NCI-H2227 (cell line): ENCODE measurements at regions not wholly inside any gene's neighbourhood (a gene's known extent, or its start where the extent isn't known, plus 50 kb on each side); places are given as distances from the start of the nearest gene placed in this dataset.
A peak's percentile ranks its signal among the peaks of the same experiment; 100 is the strongest.

ENCODE experiments used
- DNase-seq: peaks from one replicate; lab custom pipeline; 2025; ENCODE audit not compliant: unreplicated experiment; lab: John Stamatoyannopoulos, UW

GRCh38 chr18:44518666-44519065, 162.0 kb upstream of the SETBP1 start:
- no peak for DNase-seq

- DNase-seq: no peak
Observed at GRCh38 chr18:44520981-44521667, 159.6 kb upstream of the SETBP1 start.

- DNase-seq: no peak
Observed at GRCh38 chr18:44521668-44522022, 159.0 kb upstream of the SETBP1 start.

- DNase-seq: no peak
Observed at GRCh38 chr18:44526705-44527415, 153.8 kb upstream of the SETBP1 start.

GRCh38 chr18:44533071-44533470, 147.6 kb upstream of the SETBP1 start:
- no peak for DNase-seq

GRCh38 chr18:44536046-44536445, 144.6 kb upstream of the SETBP1 start:
- no peak for DNase-seq

- peak; percentile 5 for DNase-seq
Observed at GRCh38 chr18:44536619-44537018, 144.1 kb upstream of the SETBP1 start.

- no peak for DNase-seq
Observed at GRCh38 chr18:44537526-44537925, 143.2 kb upstream of the SETBP1 start.

- DNase-seq: no peak
Observed at GRCh38 chr18:44539926-44540325, 140.8 kb upstream of the SETBP1 start.

- DNase-seq: no peak
Observed at GRCh38 chr18:44541159-44541558, 139.5 kb upstream of the SETBP1 start.

- DNase-seq: no peak
Observed at GRCh38 chr18:44541781-44542180, 138.9 kb upstream of the SETBP1 start.

GRCh38 chr18:44543387-44543786, 137.3 kb upstream of the SETBP1 start:
- no peak for DNase-seq

GRCh38 chr18:44545359-44545985, 135.2 kb upstream of the SETBP1 start:
- no peak for DNase-seq

- DNase-seq: no peak
Observed at GRCh38 chr18:44546954-44547353, 133.7 kb upstream of the SETBP1 start.

- peak; percentile 12 for DNase-seq
Observed at GRCh38 chr18:44548291-44549221, 132.1 kb upstream of the SETBP1 start.

- DNase-seq: no peak
Observed at GRCh38 chr18:44552706-44553105, 128.0 kb upstream of the SETBP1 start.

GRCh38 chr18:44556296-44556695, 124.4 kb upstream of the SETBP1 start:
- no peak for DNase-seq

- DNase-seq: no peak
Observed at GRCh38 chr18:44557616-44558151, 123.0 kb upstream of the SETBP1 start.

GRCh38 chr18:44558767-44559166, 121.9 kb upstream of the SETBP1 start:
- no peak for DNase-seq

GRCh38 chr18:44562986-44563385, 117.7 kb upstream of the SETBP1 start:
- DNase-seq: no peak

GRCh38 chr18:44564922-44565321, 115.8 kb upstream of the SETBP1 start:
- no peak for DNase-seq
